SJSA1 (cell line): ENCODE measurements at regions not wholly inside any gene's neighbourhood (a gene's known extent, or its start where the extent isn't known, plus 50 kb on each side); places are given as distances from the start of the nearest gene placed in this dataset.

Experiments
- DNase-seq, 2 experiments: peaks; one replicate each; pipeline ENCODE4 v3.0.0-alpha.2; 2015 to 2020; ENCODE audit warnings: low spot score in 2 of 2, low read depth in 1 of 2
- H3K27ac ChIP-seq: fragments of 250-450 bp; sonication (Bioruptor Pico); 2 replicates; pipeline ENCODE4 v1.5.1; 2020; ENCODE audit warnings: mild to moderate bottlenecking, moderate library complexity
- H3K27me3 ChIP-seq: fragments of 250-450 bp; sonication (Bioruptor Pico); replicated peaks from 2 replicates; pipeline ENCODE4 v1.5.1; 2020; ENCODE audit warnings: mild to moderate bottlenecking, moderate library complexity
- H3K36me3 ChIP-seq: fragments of 250-450 bp; sonication (Bioruptor Pico); 2 replicates; pipeline ENCODE4 v1.5.1; 2020; ENCODE audit warnings: mild to moderate bottlenecking
- H3K4me1 ChIP-seq: fragments of 250-450 bp; sonication (Bioruptor Pico); replicated peaks from 2 replicates; pipeline ENCODE4 v1.6.1; 2021; ENCODE audit warnings: mild to moderate bottlenecking
- H3K4me3 ChIP-seq: fragments of 250-450 bp; sonication (Bioruptor Pico); 2 replicates; pipeline ENCODE4 v1.5.1; 2020; ENCODE audit warnings: mild to moderate bottlenecking
- H3K9me3 ChIP-seq: fragments of 250-450 bp; sonication (Bioruptor Pico); replicated peaks from 2 replicates; pipeline ENCODE4 v1.5.1; 2020; ENCODE audit warnings: mild to moderate bottlenecking

- Histone ChIP-seq H3K27ac (no peak overlapping the region), H3K27me3 (no peaks in the 10 kb centered on the region), H3K9me3 (no peaks in the 10 kb centered on the region; the same call in 1 of the 2 replicates), H3K4me1 (peaks cover 13% of the 10 kb centered on the region), H3K4me3 (no peak overlapping the region), H3K36me3 (no peaks in the 10 kb centered on the region)
- DNase-seq = no peak
These were observed 674.8 kb downstream of the IQCM start for GRCh38 chr4:149140841-149141240.

- Histone ChIP-seq H3K27ac (no peak overlapping the region), H3K27me3 (no peaks in the 10 kb centered on the region), H3K4me1 (peaks cover 9% of the 10 kb centered on the region), H3K4me3 (no peak overlapping the region), H3K36me3 (no peaks in the 10 kb centered on the region), H3K9me3 (no peaks in the 10 kb centered on the region; the same call in 1 of the 2 replicates)
- no peak for DNase-seq
These were observed 678.6 kb downstream of the IQCM start for GRCh38 chr4:149136951-149137620.

GRCh38 chr4:149135062-149135461, 680.6 kb downstream of the IQCM start:
- Histone ChIP-seq H3K27me3 (no peaks in the 10 kb centered on the region), H3K4me1 (peaks cover 9% of the 10 kb centered on the region), H3K4me3 (no peak overlapping the region), H3K9me3 (no peaks in the 10 kb centered on the region; the same call in 1 of the 2 replicates), H3K27ac (no peak overlapping the region), H3K36me3 (no peaks in the 10 kb centered on the region)
- DNase-seq = no peak

GRCh38 chr4:149121023-149121404, 678.8 kb upstream of the NR3C2 start:
- Histone ChIP-seq H3K4me3 (no peak overlapping the region), H3K36me3 (no peaks in the 10 kb centered on the region), H3K27me3 (no peaks in the 10 kb centered on the region), H3K27ac (no peak overlapping the region), H3K4me1 (peaks cover 12% of the 10 kb centered on the region), H3K9me3 (no peaks in the 10 kb centered on the region)
- DNase-seq = no peak

DNA sequence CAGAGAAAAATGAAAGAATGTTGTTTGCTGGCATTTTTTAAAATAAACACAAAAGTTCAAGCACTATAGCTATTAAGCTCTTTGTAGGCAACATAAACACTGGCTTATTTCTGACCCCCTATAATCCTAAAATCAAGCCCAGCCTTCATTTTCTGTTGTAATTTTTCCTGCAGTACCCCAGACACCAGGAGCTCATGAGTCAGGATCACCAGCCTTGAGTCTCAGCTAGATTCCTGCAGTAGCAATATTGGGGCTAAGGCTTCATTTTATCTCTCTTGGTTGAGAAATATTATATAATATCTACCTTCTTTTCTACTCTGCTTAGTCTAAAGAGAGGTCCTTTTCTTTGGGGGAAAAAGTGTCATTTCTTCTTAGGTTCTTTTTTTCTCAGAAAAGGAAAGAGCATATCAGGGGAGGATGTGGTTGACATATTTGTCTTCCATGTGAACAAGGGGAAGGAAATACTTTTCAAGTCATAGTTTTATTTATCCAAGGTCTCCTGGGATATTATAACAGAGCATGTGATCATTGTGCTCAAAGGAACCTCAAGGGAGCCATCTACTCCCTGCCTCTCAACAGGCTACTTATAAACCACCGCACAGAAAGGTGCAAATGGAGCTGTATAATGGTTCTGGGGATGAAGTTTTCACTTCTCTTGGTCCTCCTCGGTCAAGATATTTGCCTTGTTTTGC, 678.3 kb upstream of the NR3C2 start:
- peaks cover 12% of the 10 kb centered on the region for H3K4me1 ChIP-seq
- no peaks in the 10 kb centered on the region for H3K27me3 ChIP-seq
- no peak overlapping the region for H3K4me3 ChIP-seq
- no peaks in the 10 kb centered on the region for H3K9me3 ChIP-seq
- H3K36me3 ChIP-seq = no peaks in the 10 kb centered on the region
- H3K27ac ChIP-seq = peak overlapping the region; percentile 46
- peak in 1 of 2 experiments; percentile 31 for DNase-seq

GRCh38 chr4:149116806-149117205, 674.6 kb upstream of the NR3C2 start:
- Histone ChIP-seq H3K27ac (no peak overlapping the region), H3K9me3 (no peaks in the 10 kb centered on the region), H3K4me1 (peaks cover 37% of the 10 kb centered on the region), H3K4me3 (no peak overlapping the region), H3K36me3 (no peaks in the 10 kb centered on the region), H3K27me3 (no peaks in the 10 kb centered on the region)
- no peak for DNase-seq

DNA sequence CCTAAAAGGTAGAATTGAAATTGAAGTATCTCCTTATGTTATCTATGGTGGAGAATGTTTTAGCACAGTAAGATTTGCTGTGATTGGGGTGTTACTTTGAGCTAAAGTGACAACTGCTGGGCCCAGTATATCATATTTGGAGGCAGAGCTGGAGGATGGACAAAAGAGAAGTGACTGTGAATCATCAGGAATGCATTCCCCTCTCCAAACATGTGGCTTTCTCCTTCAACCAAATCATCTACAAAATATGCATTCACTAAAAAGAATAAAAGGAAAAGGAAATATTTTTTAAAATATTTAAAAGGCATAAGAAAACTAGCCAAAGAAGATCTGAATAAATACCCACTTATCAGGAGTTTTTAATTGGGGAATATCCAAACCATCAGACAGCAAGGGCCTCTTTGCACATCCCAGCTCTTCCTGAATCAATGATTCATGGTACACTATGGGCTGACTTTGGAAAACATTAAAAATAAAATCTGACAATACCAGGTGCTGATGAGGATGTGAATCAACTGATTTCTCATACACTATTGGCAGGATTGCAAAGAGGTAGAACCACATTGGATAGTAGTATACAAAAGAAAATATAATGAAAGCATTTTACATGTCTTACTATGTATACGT, 671.7 kb upstream of the NR3C2 start:
- Histone ChIP-seq H3K36me3 (no peaks in the 10 kb centered on the region), H3K4me3 (no peak overlapping the region), H3K9me3 (no peaks in the 10 kb centered on the region), H3K27me3 (no peaks in the 10 kb centered on the region), H3K27ac (peak overlapping the region; percentile 48), H3K4me1 (peaks cover 25% of the 10 kb centered on the region)
- peak; percentile 54 to 77 for DNase-seq

- no peak overlapping the region for H3K27ac ChIP-seq
- DNase-seq = no peak
- no peaks in the 10 kb centered on the region for H3K27me3 ChIP-seq
- peaks cover 34% of the 10 kb centered on the region for H3K4me1 ChIP-seq
- H3K36me3 ChIP-seq = no peaks in the 10 kb centered on the region
- no peaks in the 10 kb centered on the region for H3K9me3 ChIP-seq
- no peak overlapping the region for H3K4me3 ChIP-seq
These were observed 669.9 kb upstream of the NR3C2 start for GRCh38 chr4:149112109-149112508.

DNA sequence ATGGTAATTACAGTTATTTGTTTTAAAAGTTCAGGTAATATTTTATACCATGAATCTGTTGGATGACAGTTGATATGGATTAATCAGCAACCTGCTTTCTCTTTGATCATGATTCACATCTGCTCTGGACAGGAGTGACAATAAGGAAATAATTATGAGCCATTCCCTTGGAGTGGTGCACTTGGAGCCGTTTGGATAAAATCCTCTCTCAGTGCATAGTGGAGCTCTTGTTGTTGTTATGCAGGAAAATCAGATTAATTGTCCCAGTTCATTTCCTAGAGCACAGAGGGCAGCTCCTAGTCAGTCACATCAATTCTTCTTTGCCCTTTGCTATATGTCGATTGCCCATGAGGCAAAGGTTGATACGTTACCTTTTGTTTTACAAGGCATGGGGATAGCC, 668.3 kb upstream of the NR3C2 start:
- peaks cover 34% of the 10 kb centered on the region for H3K4me1 ChIP-seq
- no peaks in the 10 kb centered on the region for H3K9me3 ChIP-seq
- no peak for DNase-seq
- H3K27me3 ChIP-seq = no peaks in the 10 kb centered on the region; the same call in 1 of the 2 replicates
- no peak overlapping the region for H3K27ac ChIP-seq
- no peaks in the 10 kb centered on the region for H3K36me3 ChIP-seq
- no peak overlapping the region for H3K4me3 ChIP-seq

DNA sequence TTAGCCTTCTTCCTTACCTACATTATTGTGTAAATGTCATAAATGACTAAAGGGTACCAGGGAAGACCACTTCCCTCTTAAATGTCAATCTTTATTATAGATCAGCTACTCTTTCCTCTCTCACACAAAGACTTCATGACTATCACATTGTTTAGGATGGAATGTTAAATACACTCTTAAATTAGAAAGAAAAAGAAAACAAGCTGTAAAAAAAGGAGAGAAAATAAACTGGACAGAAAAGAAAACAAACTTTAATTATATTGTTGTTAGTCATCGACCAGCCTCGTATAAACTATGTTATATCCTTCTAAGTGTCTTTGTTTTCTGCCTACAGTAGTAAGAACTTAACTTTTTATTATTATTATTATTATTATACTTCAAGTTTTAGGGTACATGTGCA, 666.4 kb upstream of the NR3C2 start:
- no peaks in the 10 kb centered on the region for H3K9me3 ChIP-seq
- DNase-seq = peak in 1 of 2 experiments; percentile 77
- H3K27ac ChIP-seq = no peak overlapping the region
- no peaks in the 10 kb centered on the region; the same call in 1 of the 2 replicates for H3K27me3 ChIP-seq
- H3K36me3 ChIP-seq = no peaks in the 10 kb centered on the region
- peaks cover 18% of the 10 kb centered on the region for H3K4me1 ChIP-seq
- no peak overlapping the region for H3K4me3 ChIP-seq

- H3K4me3 ChIP-seq = no peak overlapping the region
- H3K27ac ChIP-seq = no peak overlapping the region
- no peaks in the 10 kb centered on the region; the same call in 1 of the 2 replicates for H3K27me3 ChIP-seq
- H3K4me1 ChIP-seq = peaks cover 11% of the 10 kb centered on the region
- H3K36me3 ChIP-seq = no peaks in the 10 kb centered on the region
- no peaks in the 10 kb centered on the region for H3K9me3 ChIP-seq
- peak in 1 of 2 experiments; percentile 15 for DNase-seq
These were observed 660.6 kb upstream of the NR3C2 start for GRCh38 chr4:149102765-149103164.

DNA sequence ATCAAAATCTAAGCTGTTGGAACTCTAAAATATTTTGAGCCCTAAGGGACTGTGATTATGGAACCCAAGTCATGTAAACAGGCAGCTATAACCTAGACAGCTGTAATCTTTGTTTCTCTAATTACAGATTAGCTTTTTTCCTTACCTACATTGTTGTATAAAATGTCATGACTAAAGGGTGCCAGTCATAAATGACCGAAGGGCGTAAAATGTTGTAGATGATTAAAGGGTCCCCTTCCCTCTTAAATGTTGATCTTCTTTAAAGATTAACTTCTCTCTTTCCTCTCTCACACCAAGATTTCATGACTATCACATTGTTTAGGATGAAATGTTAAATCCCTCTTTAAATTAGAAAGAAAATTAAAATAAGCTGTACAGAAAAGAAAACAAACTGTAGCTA, 659.4 kb upstream of the NR3C2 start:
- H3K27ac ChIP-seq = no peak overlapping the region
- H3K27me3 ChIP-seq = no peaks in the 10 kb centered on the region; the same call in 1 of the 2 replicates
- DNase-seq = no peak
- no peaks in the 10 kb centered on the region for H3K36me3 ChIP-seq
- no peak overlapping the region for H3K4me3 ChIP-seq
- H3K4me1 ChIP-seq = peaks cover 11% of the 10 kb centered on the region
- H3K9me3 ChIP-seq = no peaks in the 10 kb centered on the region

DNA sequence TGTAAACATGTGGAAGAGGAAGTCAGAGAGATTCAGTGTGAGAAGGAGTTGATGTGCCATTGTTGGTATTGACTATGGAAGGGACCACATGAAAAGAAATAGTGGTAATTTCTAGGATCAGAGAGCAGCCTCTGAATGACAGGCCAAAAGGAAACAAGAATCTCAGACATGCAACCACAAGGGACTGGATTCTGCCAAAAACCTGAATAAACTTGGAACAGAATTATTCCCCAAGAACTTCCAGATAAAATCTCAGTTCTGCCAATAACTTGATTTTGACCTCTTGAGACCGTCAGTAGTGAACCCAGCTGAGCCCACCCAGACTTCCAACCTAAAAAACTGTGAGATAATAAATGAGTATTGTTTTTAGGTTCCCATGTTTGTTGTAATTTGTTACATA, 653.6 kb upstream of the NR3C2 start:
- no peak for DNase-seq
- Histone ChIP-seq H3K27me3 (no peaks in the 10 kb centered on the region), H3K27ac (no peak overlapping the region), H3K36me3 (no peaks in the 10 kb centered on the region), H3K4me3 (no peak overlapping the region), H3K9me3 (no peaks in the 10 kb centered on the region; the same call in 1 of the 2 replicates), H3K4me1 (no peaks in the 10 kb centered on the region)

GRCh38 chr4:149095001-149095400, 652.8 kb upstream of the NR3C2 start:
- no peaks in the 10 kb centered on the region for H3K27me3 ChIP-seq
- no peak overlapping the region for H3K27ac ChIP-seq
- H3K4me3 ChIP-seq = no peak overlapping the region
- no peaks in the 10 kb centered on the region for H3K36me3 ChIP-seq
- H3K4me1 ChIP-seq = no peaks in the 10 kb centered on the region
- DNase-seq = no peak
- no peaks in the 10 kb centered on the region; the same call in 1 of the 2 replicates for H3K9me3 ChIP-seq
